Superior temporal gyrus (tissue), 1 donor: ENCODE measurements at regions not wholly inside any gene's neighbourhood (a gene's known extent, or its start where the extent isn't known, plus 50 kb on each side); places are given as distances from the start of the nearest gene placed in this dataset.
"Not testable (repeated sequence)": the region's sequence is repeated elsewhere in the genome, so short reads cannot be mapped to it uniquely, and the experiment has no call there.

ENCODE experiments used
- DNase-seq: peaks from one replicate; pipeline ENCODE4 v3.0.0-alpha.2; 2016; ENCODE audit errors: extremely low spot score

GRCh38 chr20:6715401-6715941, 52.0 kb upstream of the BMP2 start:
- no peak for DNase-seq

- DNase-seq: no peak
These were observed 53.2 kb upstream of the BMP2 start for GRCh38 chr20:6714279-6714711.

- no peak for DNase-seq
These were observed 55.4 kb upstream of the BMP2 start for GRCh38 chr20:6711951-6712649.

GRCh38 chr20:6709910-6710595, 57.4 kb upstream of the BMP2 start:
- no peak for DNase-seq

DNA sequence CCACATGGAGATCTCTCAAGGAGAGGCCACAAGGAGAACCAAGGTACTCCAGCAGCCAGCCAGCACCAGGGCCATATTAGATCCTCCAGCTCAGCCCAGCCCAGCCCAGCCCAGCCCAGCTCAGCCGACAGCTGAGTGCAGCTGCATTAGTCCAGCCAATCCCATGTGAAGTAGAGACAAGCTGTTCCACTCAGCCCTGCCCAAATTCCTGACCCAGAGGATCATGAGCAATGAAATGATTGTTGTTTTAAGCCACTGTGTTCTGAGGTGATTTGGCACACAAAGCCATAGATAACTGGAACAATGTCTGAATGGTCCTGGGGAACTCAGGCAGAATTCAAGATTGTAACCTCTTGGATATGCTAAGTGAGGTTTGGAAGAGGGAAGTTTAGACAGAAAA, 59.5 kb upstream of the BMP2 start:
- DNase-seq: no peak

GRCh38 chr20:6707321-6707831, 60.1 kb upstream of the BMP2 start:
- DNase-seq: no peak

GRCh38 chr20:6705926-6706548, 61.4 kb upstream of the BMP2 start:
- DNase-seq: no peak

DNA sequence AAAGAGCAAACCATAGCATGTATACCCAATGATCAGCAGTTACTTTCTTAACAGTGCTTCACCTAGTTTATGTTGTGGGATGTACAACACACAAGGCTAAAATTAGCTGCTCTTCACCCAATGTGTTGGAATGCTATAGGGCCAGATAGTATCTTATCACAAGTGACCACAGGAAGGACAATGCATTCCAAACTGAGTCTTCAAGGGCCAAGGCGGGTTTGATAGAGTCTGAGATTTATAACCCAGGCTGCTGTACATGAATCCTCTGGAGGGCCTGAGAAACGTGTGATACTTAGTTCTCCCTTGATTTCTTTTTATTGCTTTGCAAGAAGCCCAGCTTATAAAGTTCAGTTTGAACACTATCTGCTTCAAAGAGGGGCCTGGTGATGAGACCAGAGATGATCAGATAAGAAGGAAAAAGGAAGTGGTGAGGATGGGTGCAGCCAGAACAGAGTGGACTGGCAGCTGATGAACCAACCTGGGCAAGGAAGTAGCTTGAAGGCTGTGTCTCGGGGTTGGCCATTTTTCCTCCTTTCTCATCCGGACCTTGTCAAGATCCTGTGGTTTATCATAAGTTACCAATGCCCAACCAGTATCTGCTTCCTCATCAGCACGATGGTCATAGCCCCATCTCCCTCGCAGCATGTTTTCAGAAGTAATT, 62.2 kb upstream of the BMP2 start:
- DNase-seq: no peak

DNA sequence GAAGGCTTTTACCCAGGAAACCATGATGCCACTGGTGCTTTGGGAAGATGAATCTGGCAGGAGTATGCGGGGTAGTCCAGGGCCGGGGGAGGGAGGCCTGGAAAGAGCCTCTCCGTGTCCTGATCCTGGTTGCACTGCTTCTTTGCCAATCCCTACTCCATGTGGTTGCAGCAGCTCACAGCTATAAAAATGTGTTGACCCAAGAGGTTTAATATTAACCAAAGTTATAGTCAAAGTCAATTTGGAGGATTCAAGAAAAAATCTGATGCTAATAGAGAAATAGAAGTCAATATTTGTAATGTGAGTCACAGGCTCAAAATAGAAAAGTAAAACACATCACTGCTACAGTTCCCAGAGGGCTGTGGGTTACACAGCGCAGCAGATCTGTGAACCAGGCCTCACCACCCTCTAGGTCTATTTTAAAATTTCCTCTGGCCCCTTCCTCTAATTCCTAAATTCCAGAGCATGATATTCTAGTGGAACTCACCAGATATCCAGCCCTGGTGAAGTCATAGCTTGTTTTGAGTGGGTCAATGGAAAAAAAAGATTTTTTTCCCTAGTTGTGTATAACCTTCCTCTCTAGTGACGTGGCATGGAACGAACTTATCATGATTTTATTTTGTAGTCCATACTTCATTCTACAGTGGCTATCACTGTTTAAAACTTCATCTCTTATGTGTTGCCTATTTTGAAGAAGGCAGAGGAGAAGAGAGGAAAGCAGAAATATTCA, 63.2 kb upstream of the BMP2 start:
- DNase-seq: no peak

DNA sequence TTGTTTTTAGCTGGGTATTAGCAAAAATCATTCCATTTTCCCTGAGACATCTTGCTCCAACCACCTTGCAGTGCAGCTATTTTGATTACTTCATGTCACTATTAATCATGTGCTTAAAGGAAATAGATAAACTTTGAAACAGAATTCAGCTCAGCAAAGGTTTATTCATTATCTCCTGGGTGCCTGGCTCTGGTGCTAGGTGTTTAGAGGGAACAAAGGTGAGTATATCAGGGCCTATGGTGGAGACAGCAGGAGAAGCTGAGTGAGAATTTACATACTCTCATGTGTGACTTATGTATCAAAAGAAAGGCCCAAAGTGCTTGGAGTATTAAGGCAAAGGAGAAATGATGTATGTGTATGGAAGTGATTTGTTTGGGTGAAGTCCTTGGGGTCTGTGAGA, 63.8 kb upstream of the BMP2 start:
- DNase-seq: no peak

GRCh38 chr20:6703047-6703446, 64.4 kb upstream of the BMP2 start:
- DNase-seq: no peak

- DNase-seq: no peak
These were observed 65.3 kb upstream of the BMP2 start for GRCh38 chr20:6702144-6702543.

DNA sequence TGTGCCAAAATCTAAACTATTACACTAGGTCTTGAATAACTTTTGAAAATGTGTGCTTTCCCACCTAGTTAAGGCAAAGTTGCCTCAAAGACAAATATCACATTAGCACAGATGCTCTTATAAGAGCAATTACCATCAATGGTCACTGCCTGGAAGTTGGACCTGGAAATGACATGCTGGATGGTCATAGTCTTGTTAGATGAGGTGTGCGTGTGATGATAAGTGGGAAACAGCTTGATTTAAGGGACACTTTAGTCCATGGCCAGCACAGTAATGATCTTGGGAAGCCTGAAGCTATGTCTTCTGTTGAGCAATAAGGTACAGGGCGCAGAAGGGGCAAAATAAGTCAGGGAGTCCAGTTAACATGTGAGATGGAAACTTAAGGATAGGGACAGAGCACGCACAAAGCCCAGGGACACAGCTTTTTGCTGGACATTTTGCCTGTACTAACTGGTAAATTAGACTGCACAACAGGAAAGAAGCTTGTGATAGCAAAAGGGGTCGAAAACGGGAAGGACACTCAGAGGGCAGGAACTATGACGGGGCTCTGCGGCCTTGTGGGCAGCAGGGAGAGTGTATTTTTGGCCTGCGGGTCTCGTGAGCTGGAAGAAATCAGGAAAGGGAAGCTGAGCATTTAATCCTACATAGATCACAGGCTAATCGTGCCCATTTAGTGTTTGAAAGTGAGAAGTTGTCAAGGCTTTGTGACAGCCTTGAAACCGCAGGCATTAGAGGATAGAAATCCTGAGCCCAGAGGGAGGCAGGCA, 66.7 kb upstream of the BMP2 start:
- no peak for DNase-seq

DNA sequence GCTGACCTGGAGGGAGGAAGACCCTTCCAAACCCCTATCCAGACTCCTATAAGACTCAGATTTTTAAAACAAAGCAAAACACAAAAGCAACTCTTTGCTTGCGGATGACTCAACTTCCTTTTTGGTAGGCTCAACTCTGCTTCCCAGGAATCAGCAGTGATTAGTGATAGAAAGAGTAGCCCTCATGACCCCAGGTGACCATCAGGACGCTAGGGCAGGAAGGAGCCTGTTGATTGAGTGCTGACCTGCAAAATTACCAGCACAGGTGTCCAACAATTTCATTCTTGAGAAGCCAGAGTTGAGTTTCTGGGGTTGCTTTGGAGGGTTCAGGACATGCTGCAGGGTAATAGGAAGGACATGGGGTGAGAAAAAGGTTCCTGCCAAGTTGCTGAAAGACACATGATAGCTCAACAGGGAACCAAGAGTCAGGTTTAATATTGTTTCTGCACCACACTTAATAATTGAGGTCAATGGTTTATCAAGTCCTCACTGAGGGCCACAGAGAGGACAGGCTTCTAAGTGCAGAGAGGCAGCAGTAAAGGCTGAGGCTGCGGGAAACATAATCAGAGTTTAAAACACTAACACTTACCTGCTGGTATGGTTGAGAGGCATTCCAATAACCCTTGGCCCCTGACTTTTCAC, 67.4 kb upstream of the BMP2 start:
- DNase-seq: no peak

GRCh38 chr20:6698723-6699122, 68.8 kb upstream of the BMP2 start:
- no peak for DNase-seq

DNA sequence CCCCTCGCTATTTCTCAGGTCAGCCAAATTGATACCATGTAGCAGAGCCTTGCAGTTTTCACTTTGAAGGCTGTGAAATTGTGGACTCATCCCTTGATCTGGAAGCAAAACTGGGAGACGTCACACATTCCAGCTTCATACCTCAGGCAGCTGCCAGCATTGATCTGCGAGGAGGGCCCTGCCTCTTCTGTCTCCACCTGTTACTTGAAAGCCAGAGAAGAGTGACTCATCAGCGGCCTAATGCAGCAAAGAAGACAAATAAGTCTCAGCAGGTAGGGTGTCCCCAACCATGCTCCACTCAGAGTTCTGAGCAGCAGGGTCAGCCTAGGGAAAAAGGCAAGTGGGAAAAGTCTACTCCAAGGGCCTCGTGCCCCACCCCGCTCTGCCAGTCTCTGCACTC, 69.4 kb upstream of the BMP2 start:
- no peak for DNase-seq

DNA sequence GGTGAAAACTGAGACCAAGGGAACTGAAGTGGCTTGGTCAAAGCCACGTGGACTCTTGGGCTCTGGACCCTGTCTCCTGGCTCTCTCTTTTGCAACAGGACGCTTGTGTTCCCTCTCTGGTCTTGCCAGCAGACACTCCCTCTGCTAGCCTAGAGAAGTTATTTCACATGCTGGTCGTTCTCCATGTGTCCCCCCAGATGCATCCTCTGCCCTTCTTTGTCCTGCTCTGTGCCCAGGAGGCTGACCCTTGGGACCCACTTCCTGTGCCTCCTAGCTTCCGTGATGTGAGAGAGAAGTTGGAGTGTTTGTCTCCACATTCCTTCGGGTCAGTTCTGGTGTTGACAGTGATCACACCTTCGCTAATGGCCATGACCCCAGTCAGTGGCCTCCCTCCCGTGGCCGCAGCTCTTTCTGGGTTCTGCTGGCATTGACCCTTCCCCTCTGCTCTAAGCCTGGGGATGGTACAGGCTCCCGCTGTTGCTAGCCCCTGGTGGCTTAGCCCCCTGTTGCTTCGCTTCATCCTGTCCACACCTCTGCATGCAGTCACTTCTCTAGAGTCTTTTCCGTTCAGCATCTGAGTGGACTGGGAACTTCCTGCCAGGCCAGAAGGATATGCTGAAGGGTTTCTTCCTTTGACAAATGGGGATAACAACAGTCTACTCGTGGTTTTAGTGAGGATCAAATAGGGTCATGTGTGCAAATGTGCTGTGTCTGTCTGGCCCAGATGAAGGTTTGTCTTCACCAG, 70.1 kb upstream of the BMP2 start:
- DNase-seq: no peak

GRCh38 chr20:6696001-6696400, 71.5 kb upstream of the BMP2 start:
- DNase-seq: no peak

DNA sequence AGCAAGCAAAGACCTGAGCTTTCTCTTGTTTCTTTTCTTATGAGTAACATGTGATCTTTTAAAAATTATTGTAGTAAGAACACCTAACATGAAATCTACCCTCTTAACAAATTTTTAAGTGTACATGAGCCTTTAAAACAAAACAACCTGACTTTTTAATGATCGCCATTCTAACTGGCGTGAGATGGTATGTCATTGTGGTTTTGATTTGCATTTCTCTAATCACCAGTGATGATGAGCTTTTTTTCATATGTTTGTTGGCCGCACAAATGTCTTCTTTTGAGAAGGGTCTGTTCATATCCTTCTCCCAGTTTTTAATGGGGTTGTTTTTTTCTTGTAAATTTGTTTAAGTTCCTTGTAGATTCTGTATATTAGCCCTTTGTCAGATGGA, 73.7 kb upstream of the BMP2 start:
- not testable (repeated sequence) for DNase-seq
